Testis (tissue), 2 donors: ENCODE measurements at regions not wholly inside any gene's neighbourhood (a gene's known extent, or its start where the extent isn't known, plus 50 kb on each side); places are given as distances from the start of the nearest gene placed in this dataset.

Experiments used
- POLR2A ChIP-seq: fragments of 450-650 bp; IDR thresholded peaks from one replicate; pipeline ENCODE4 v1.6.1; 2017; ENCODE audit warnings: antibody characterized with exemption, mild to moderate bottlenecking, moderate library complexity
- TF ChIP-seq, protein P1 (sequence below), 3 experiments: fragments of 450-650 bp in 2 of 3; fragments of 200-600 bp in 1 of 3; sonication (generic) in 1 of 3; IDR thresholded peaks; one replicate each; pipeline ENCODE4 v1.5.1; 2016 to 2019; ENCODE audit warnings: antibody characterized with exemption in 3 of 3, mild to moderate bottlenecking in 2 of 3, moderate library complexity in 1 of 3

DNA sequence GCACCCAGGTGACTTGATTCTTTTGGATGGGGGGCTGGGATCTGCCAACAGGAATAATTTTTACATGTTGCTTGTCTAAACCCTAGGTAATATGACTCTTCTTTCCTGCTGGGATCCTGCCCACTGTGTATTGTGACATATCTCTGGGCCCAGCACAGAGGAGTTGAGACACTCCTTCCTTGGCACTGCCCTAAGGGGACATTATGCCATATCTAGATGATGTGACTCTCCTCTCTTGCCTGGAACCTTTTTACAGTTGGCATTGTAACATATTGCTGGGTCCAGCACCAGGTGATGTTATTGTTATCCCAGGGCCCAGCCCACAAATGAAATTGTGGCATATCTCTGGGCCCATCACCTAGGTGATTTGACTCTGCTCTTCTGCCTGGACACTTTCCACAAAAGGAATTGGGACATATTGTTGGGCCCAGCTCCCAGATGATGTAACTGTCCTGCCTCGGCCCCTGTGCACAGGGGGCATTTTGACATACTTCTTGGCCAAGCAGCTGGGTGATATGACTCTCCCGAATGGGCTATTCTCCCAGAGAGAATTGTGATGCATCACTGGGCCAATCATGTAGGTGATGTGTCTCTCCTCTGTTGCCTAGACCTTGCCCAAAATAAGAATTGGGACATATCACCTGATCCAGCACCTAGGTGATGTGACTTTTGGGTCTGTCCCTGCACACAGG lies 1837.7 kb downstream of the TP53TG3F start:
- TF ChIP-seq, protein P1, sequence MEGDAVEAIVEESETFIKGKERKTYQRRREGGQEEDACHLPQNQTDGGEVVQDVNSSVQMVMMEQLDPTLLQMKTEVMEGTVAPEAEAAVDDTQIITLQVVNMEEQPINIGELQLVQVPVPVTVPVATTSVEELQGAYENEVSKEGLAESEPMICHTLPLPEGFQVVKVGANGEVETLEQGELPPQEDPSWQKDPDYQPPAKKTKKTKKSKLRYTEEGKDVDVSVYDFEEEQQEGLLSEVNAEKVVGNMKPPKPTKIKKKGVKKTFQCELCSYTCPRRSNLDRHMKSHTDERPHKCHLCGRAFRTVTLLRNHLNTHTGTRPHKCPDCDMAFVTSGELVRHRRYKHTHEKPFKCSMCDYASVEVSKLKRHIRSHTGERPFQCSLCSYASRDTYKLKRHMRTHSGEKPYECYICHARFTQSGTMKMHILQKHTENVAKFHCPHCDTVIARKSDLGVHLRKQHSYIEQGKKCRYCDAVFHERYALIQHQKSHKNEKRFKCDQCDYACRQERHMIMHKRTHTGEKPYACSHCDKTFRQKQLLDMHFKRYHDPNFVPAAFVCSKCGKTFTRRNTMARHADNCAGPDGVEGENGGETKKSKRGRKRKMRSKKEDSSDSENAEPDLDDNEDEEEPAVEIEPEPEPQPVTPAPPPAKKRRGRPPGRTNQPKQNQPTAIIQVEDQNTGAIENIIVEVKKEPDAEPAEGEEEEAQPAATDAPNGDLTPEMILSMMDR (IDR thresholded peaks at IDR 0.05), result no peak
- no peak for TF ChIP-seq POLR2A
